HEK293 (cell line): ENCODE measurements at regions not wholly inside any gene's neighbourhood (a gene's known extent, or its start where the extent isn't known, plus 50 kb on each side); places are given as distances from the start of the nearest gene placed in this dataset.
"Not testable (repeated sequence)": the region's sequence is repeated elsewhere in the genome, so short reads cannot be mapped to it uniquely, and the experiment has no call there.

Experiments used
- CTCF ChIP-seq: fragments of 450-650 bp; formaldehyde crosslinking; IDR thresholded peaks from 2 replicates; pipeline ENCODE4 v1.5.1; 2016; ENCODE audit warnings: missing biosample characterization, missing genetic modification characterization
- SETDB1 ChIP-seq: IDR thresholded peaks from one replicate; pipeline ENCODE4 v1.6.1; 2017; ENCODE audit warnings: mild to moderate bottlenecking, low read length, moderate library complexity, mixed read lengths; ENCODE audit not compliant: insufficient read length
- ZBTB49 ChIP-seq: fragments of 450-650 bp; formaldehyde crosslinking; IDR thresholded peaks from 2 replicates; pipeline ENCODE4 v1.5.1; 2016; ENCODE audit warnings: missing biosample characterization, missing genetic modification characterization, low read depth
- ZNF157 ChIP-seq: fragments of 450-650 bp; formaldehyde crosslinking; IDR thresholded peaks from 2 replicates; pipeline ENCODE4 v1.5.1; 2016; ENCODE audit warnings: missing biosample characterization, missing genetic modification characterization
- ZNF792 ChIP-seq: fragments of 450-650 bp; formaldehyde crosslinking; IDR thresholded peaks from 2 replicates; pipeline ENCODE4 v1.5.1; 2016; ENCODE audit warnings: missing biosample characterization, missing genetic modification characterization
- ZNF830 ChIP-seq: fragments of 450-650 bp; IDR thresholded peaks from 2 replicates; pipeline ENCODE4 v1.5.0; 2018; ENCODE audit warnings: missing biosample characterization, missing genetic modification characterization, low read depth, mild to moderate bottlenecking, moderate library complexity

GRCh38 chr1:177406323-177406722 is 235.6 kb downstream of the BRINP2 start:
- TF ChIP-seq ZNF830; SETDB1; CTCF (tag by site-specific recombination); ZBTB49 (tag by site-specific recombination); ZNF792 (tag by site-specific recombination); ZNF157 (tag by site-specific recombination): not testable (repeated sequence)
